ENCODE measurements at regions not wholly inside any gene's neighbourhood (a gene's known extent, or its start where the extent isn't known, plus 50 kb on each side); places are given as distances from the start of the nearest gene placed in this dataset.
"Not testable (repeated sequence)": the region's sequence is repeated elsewhere in the genome, so short reads cannot be mapped to it uniquely, and the experiment has no call there.

GRCh38 chr17:45554479-45554878, 64.0 kb upstream of the PLEKHM1 start:
- not testable (repeated sequence) for H3K4me1 ChIP-seq, H3K27me3 ChIP-seq, H3K27ac ChIP-seq, H3K36me3 ChIP-seq, H3K4me3 ChIP-seq, DNase-seq, H3K9me3 ChIP-seq

GRCh38 chr17:45558821-45559220, 68.3 kb upstream of the PLEKHM1 start:
- not testable (repeated sequence) for H3K4me3 ChIP-seq, H3K27me3 ChIP-seq, DNase-seq, H3K4me1 ChIP-seq, H3K36me3 ChIP-seq, H3K9me3 ChIP-seq, H3K27ac ChIP-seq

- DNase-seq, H3K4me1 ChIP-seq, H3K27me3 ChIP-seq, H3K27ac ChIP-seq, H3K9me3 ChIP-seq, H3K36me3 ChIP-seq, H3K4me3 ChIP-seq: not testable (repeated sequence)
These were observed 72.3 kb upstream of the PLEKHM1 start for GRCh38 chr17:45562868-45563267.

- not testable (repeated sequence) for H3K27me3 ChIP-seq, H3K4me3 ChIP-seq, H3K4me1 ChIP-seq, DNase-seq, H3K27ac ChIP-seq, H3K9me3 ChIP-seq, H3K36me3 ChIP-seq
These were observed 72.8 kb upstream of the PLEKHM1 start for GRCh38 chr17:45563283-45563682.

- H3K36me3 ChIP-seq, H3K4me3 ChIP-seq, DNase-seq, H3K27ac ChIP-seq, H3K9me3 ChIP-seq, H3K27me3 ChIP-seq, H3K4me1 ChIP-seq: not testable (repeated sequence)
These were observed 77.8 kb upstream of the PLEKHM1 start for GRCh38 chr17:45568275-45568674.

- not testable (repeated sequence) for H3K27ac ChIP-seq
These were observed 82.8 kb upstream of the PLEKHM1 start for GRCh38 chr17:45573326-45573725.

GRCh38 chr17:45573924-45574770, 83.6 kb upstream of the PLEKHM1 start:
- no peaks in the 10 kb centered on the region for H3K36me3 ChIP-seq
- H3K9me3 ChIP-seq = no peaks in the 10 kb centered on the region
- H3K27ac ChIP-seq = no peak overlapping the region
- no peaks in the 10 kb centered on the region for H3K27me3 ChIP-seq
- no peak overlapping the region for H3K4me3 ChIP-seq
- no peak for DNase-seq
- TF ChIP-seq POLR2A (IDR thresholded peaks at IDR 0.05) = no peak
- no peak for TF ChIP-seq CTCF (IDR thresholded peaks at IDR 0.05)
- no peaks in the 10 kb centered on the region for H3K4me1 ChIP-seq

More at GRCh38 chr17:45573326-45573725, 82.8 kb upstream of the PLEKHM1 start:
- H3K4me1 ChIP-seq, H3K36me3 ChIP-seq, H3K9me3 ChIP-seq, H3K27me3 ChIP-seq, DNase-seq, H3K4me3 ChIP-seq: not testable (repeated sequence)

GRCh38 chr17:45575126-45575885, 84.8 kb upstream of the PLEKHM1 start:
- Histone ChIP-seq H3K4me3 (no peak overlapping the region), H3K36me3 (no peaks in the 10 kb centered on the region), H3K9me3 (no peaks in the 10 kb centered on the region), H3K27ac (no peak overlapping the region), H3K4me1 (no peaks in the 10 kb centered on the region), H3K27me3 (no peaks in the 10 kb centered on the region)
- no peak for TF ChIP-seq POLR2A (IDR thresholded peaks at IDR 0.05)
- TF ChIP-seq CTCF (IDR thresholded peaks at IDR 0.05) = no peak
- no peak for DNase-seq

- H3K27ac ChIP-seq, H3K4me1 ChIP-seq, H3K36me3 ChIP-seq, H3K27me3 ChIP-seq, DNase-seq, H3K4me3 ChIP-seq, H3K9me3 ChIP-seq: not testable (repeated sequence)
These were observed 86.2 kb upstream of the PLEKHM1 start for GRCh38 chr17:45576527-45577307.
